Esophagus squamous epithelium (tissue), 4 donors: ENCODE measurements at regions not wholly inside any gene's neighbourhood (a gene's known extent, or its start where the extent isn't known, plus 50 kb on each side); places are given as distances from the start of the nearest gene placed in this dataset.

Experiments used
- CTCF ChIP-seq, 6 experiments: fragments of 450-650 bp in 4 of 6; fragments of 200-600 bp in 2 of 6; sonication (generic) in 2 of 6; IDR thresholded peaks; one replicate each; pipeline ENCODE4 v1.5.1; 2016 to 2019; ENCODE audit warnings: antibody characterized with exemption in 6 of 6, mild to moderate bottlenecking in 4 of 6, moderate library complexity in 4 of 6
- POLR2A ChIP-seq, 4 donors: fragments of 450-650 bp; IDR thresholded peaks; one replicate each; pipeline ENCODE4 v1.6.1; 2017; ENCODE audit warnings: antibody characterized with exemption in 4 of 4, mild to moderate bottlenecking in 4 of 4, moderate library complexity in 3 of 4

GRCh38 chr18:60596928-60597327 lies 224.4 kb upstream of the MC4R start:
- TF ChIP-seq CTCF (IDR thresholded peaks at IDR 0.05) (no peak), POLR2A (IDR thresholded peaks at IDR 0.05) (no peak)
